ENCODE measurements at regions not wholly inside any gene's neighbourhood (a gene's known extent, or its start where the extent isn't known, plus 50 kb on each side); places are given as distances from the start of the nearest gene placed in this dataset.

GRCh38 chr13:109644956-109645355 is 141.4 kb downstream of the IRS2 start:
- TF ChIP-seq CTCF (conservative IDR thresholded peaks at IDR 0.05 in 1 of 2, IDR thresholded peaks at IDR 0.05 in 1 of 2; ENCODE audit: extremely low read depth in 1 of 2, insufficient read depth in 1 of 2, low read depth in 1 of 2, low read length in 2 of 2) (no peak), EZH2 (IDR thresholded peaks at IDR 0.05; ENCODE audit: borderline replicate concordance, low read length) (no peak)

All from mammary epithelial cell (primary cell).